ENCODE measurements at regions not wholly inside any gene's neighbourhood (a gene's known extent, or its start where the extent isn't known, plus 50 kb on each side); places are given as distances from the start of the nearest gene placed in this dataset.
"Not testable (repeated sequence)": the region's sequence is repeated elsewhere in the genome, so short reads cannot be mapped to it uniquely, and the experiment has no call there.

DNA sequence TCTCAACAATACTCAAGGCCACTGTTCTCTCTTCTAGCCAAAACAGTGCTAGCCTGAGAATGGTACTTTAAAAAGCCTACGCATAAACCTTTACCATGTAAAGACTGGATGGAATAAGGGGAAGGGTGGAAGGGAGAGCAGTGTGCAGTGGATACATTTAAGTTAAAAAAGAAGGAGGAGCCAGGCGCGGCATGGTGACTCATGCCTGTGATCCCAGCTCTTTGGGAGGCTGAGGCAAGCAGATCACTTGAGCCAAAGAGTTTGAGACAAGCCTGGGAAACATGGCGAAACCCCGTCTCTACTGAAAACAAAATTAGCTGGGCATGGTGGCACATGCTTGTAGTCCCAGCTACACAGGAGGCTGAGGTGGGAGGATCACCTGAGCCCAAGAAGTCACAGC, 127.7 kb upstream of the KIF2A start:
- DNase-seq (ENCODE audit: low spot score) = no peak

DNA sequence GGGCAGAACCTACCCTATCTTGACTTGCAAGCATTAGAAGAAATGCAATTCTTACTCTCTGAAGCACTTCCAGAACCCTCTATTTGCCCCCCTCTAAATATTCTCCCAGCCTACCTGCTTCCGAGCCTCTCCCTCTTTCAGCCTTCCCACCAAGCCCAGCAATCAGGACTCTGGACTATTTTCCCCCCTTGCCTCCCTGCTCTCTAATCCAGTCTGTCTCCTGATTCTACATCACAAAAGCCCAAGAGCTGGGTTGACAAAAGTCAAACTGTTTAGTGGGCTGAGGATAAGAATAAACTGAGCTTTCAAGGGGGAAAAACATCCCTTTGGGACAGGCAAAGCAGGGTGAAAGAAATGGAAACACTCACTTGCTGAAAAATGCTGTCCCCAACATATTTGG, 123.2 kb upstream of the KIF2A start:
- DNase-seq (ENCODE audit: low spot score) = no peak

DNA sequence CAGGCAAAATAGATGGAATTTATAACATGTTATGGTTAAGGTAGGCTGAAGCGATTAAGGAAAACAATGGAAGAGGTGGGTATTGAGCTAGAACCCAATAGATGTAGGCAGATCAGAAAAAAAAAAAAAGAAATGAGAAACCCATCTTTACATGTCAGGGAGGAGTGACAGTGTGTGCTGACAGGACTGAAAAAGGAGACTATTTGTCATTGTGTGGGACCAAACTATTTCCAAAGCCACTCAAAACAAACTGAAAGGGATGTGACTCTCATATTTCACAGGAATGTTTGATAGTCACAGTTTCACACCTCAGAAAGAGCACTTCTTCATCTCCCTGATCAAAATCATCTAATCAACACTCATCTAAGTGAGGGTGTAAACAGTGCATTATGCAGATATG, 122.3 kb upstream of the KIF2A start:
- DNase-seq (ENCODE audit: low spot score) = no peak

DNA sequence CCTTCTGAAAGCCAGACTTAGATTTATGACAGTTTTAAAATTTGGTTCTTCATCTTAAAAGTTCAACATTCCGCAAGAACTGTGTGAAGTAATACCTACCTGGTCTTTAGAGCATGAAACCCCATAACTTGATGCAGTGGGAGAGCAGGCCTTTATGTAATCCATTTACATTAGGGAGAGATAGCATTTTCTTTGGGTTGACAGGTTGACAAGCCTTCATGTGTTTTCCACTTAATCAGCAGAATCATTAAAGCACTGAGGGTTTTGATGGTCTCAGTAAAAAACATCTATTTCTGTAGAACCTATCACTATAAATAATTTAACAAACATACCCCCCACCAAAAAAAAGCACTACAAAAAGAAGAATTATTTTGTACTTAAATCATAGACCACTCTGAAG, 121.6 kb upstream of the KIF2A start:
- no peak for DNase-seq (ENCODE audit: low spot score)

DNA sequence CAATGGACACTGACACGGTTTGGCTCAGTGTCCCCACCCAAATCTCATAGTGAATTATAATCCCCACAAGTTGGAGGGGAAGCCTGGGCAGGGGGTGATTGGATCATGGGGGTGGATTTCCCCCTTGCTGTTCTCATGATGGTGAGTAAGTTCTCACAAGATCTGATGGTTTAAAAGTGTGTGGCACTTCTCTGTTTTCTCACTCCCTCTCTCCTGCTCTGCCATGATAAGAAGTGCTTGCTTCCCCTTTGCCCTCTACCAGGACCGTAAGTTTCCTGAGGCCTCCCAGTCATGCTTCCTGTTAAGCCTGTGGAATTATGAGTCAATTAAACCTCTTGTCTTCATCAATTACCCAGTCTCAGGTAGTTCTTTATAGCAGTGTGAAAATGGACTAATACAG, 115.8 kb upstream of the KIF2A start:
- no peak for DNase-seq (ENCODE audit: low spot score)

DNA sequence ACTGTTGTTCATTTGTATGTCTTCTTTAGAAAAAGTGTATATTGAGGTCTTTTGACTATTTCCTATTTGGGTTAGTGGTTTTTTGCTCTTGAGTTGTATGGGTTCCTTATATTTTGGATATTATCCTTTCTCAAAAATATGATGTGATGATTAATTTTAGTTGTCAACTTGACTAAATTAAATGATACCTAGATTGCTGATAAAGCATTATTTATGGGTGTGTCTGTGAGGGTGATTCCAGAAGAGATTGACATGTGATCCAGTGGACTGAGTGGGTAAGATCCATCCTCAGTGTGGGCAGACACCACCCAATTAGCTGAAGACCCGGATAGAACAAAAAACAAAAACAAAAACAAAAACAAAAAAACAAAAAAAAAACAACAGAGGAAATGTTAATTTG, 115.1 kb upstream of the KIF2A start:
- no peak for DNase-seq (ENCODE audit: low spot score)

DNA sequence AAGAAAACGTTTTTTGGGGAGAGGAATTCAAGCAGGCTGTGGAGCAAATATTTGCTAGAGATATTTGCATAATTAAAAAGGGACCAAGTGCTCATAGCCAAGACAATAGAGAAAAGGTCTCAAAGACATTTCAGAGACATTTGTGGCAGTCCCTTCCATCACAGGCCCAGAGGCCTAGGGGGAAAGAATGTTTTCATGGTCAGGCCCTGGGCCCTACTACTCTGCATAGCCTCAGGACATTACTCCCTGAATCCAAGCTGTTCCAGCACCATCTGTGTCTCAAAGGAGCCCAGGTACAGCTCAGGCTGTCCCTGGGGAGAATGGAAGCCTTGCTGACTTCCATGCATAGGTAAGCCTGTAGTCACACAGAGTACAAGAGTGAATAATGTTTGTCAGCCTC, 113.0 kb upstream of the KIF2A start:
- DNase-seq (ENCODE audit: low spot score) = no peak

DNA sequence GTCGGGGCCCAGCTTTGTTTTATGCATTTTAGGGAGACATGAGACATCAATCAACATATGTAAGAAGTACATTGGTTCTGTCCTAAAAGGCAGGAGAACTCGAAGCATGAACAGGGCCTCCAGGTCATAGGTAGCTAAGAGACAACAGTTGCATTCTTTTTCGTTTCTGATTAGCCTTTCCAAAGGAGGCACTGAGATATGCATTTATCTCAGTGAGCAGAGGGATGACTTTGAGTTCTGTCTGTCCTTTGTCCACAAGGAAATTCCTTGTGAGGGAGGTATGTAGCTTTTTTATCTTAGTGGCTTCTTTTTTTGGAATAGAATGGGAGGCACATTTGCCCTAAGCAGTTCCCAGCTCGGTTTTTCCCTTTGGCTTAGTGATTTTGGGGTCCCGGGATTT, 109.5 kb upstream of the KIF2A start:
- DNase-seq (ENCODE audit: low spot score) = not testable (repeated sequence)

DNA sequence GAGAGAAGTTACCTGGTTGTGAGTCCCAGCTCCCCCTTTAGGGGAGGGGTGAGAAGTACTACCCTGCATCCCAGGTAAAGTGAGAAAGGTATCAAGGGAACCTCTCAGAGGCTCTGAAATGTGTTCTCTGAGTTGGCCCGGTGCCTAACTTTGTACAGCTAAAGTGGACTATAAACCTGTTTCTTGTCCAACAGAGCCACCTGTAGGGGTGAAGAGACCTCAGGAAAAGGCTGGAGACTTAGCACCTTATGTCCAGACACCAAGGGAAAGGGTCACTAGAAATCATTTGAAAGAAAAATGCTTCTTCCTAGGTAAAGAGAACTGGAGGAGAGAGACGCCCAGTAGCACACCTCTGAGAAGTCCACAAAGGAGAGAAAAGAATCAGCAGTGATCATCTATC, 108.3 kb upstream of the KIF2A start:
- DNase-seq (ENCODE audit: low spot score) = no peak

DNA sequence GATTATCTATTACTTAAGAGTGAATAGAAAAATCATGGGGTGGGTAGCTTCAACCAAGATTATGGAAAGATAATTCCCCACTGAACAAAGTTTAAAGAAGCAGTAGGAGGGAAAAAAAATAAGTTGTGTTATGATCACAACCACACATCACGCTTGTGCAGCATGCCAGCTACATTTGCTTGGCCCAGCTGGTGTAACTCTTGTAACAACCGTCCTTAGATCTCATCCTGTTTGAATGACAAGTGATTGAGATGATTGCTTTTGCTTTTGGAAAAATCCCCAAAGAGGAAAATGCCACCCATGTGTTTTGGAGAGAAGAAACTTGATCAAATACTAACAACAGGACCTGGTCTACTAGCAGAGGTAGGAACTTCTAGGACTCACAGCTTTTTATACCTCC, 107.6 kb upstream of the KIF2A start:
- DNase-seq (ENCODE audit: low spot score) = no peak

DNA sequence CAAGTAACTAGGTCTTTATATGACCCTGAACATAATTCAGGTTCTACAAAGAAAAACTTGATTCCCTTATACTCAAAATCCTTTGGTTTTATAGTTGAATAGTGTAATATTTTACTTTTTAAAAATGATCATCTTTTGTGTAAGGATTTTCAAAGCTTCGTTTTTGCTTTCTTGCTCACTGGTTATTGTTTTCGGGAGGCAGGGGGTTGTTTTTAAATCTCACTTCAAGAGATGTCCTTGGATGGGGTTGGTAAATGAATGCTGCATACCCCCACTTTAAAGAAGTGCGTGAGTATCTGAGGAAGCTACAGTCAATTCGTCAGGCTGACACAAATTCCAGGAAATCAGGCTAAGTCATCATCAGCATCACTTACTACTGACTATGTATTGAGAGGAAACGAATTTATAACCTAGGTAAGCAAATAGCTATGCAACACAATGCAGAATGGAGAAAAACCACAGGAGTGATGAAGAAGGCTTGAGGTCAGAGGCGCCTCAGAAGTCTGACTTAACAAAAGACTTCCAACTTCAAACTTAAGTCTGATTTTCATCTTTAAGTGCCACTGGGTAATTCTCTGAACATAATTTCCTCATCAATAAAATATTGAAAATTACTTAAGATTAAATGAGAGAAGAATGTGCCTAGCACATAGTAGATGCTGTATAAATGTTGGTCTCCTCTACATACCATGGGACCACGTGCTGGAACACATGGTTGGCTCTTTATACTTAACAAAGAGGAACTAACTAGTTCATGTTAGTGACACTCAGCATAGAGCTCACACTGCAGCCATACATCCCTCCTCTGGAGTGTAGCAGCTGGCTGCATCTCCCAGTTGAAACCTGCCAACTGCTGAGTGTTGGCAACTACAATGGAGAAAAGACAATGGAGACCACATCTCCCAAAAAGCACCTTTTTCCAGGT, 106.0 kb upstream of the KIF2A start:
- no peak for DNase-seq (ENCODE audit: low spot score)

DNA sequence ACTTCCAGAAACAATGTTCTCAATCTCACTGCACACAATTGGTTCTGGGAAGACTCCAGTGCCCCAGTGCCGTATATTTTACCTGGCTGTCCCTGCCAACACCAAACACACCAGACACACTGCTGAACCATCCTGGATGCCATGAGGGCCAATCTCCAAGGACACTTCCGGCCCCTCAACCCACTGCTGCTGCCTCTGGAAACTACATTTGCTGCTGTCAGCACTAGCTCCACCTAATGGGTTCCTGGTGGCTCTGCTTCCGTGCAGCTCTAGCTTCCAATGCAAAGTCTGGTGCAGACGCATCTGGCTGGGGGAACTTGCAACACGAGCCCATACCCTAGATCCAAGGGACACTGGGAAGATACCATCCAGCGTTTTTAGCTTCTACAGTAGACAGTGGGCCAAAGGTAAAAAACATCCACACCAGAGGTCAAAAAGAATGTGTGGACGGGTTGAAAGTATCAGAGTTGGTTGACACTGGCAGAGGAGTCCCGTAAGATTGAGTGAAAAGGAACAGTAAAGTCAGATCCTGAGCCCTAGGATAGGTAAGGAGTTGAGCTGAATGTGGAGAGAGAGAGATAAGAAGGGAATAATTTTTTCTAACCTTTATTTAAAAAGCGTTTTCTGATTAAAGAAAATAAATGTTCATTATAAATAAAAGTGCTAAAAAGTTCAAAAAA, 99.7 kb upstream of the KIF2A start:
- peak; percentile 22 for DNase-seq (ENCODE audit: low spot score)

DNA sequence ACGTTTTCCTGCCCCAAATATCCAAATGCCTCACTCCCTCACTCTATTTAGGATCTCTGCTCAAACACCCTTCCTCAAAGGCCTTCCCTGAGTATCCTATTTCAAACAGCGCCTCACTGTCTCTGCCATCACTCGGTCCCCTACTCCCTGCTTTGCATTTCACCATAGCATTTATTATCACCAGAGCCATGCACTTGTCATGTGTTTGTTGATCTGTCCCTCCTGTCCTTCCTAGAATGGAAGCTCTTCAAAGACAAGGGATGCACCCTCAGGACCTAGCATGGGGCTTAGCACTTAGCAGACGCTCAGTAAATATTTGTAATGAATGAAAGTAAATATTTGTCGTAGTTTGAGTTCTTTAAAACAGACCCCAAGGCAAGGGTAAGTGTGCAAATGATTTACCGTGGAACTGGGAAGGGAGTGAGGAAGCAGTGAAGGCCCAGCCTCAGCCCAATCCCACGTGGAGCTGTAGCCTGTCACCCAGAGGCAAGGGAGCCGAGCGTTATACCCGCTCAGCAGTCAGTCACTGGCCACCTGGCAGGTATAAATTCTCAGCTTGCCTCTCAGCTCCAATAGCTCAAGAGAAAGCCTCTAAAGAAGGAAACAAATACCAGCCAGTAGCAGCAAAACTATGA, 97.7 kb upstream of the KIF2A start:
- DNase-seq (ENCODE audit: low spot score) = no peak

DNA sequence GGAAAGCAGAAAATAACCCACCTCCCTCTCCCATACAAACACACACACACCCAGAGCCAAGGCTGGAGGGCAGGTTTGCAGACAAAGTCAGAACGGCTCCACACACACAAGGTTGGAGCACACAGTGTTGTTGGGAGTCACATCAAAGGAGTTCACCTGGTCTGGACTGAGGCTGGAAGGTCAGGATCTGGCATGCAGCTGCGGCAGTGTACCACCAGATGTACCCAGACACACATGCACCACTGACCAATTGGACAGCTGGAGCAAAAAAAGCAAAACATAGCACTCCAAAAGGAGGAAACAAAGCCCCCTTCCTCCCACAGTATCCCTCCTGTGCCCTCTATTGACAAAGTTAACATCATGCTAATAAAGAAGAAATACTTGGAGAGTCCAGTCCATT, 94.6 kb upstream of the KIF2A start:
- DNase-seq (ENCODE audit: low spot score) = no peak

DNA sequence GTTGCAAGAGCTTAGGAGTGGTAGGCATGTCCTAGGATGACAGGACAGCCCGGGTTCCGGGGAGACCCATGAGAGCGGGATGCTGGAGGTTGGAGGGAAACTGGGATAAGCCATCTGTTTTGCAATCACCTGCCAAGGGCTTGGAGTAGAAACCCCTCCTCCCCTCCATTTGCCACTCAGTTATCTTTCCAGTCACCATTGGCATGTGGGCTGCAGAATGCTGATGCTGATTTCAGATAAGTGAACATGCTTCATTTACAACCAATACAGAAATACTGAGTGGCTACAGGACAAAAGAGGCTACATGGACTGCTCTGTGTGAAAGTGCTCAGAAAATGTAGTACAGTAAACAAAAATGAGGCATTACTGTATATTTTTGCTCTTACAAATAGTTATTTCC, 93.4 kb upstream of the KIF2A start:
- no peak for DNase-seq (ENCODE audit: low spot score)

DNA sequence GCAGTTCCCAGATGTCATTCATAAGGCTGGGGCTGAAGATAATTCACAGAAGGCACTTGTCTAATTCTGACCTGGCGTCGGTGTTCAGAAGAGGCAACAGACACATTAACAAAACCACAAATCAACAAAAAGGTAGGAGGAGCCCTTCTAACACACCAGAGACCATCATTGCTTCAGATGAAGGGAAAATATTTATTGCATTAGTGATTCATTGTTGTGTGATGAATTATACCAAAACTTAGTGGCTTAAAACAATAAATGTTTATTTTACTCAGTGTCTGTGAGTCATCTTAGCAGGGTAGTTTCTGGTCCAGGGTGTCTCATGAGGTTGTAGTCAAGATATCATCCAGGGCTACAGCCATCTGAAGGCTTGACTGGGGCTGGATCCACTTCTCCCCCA, 91.3 kb upstream of the KIF2A start:
- no peak for DNase-seq (ENCODE audit: low spot score)

DNA sequence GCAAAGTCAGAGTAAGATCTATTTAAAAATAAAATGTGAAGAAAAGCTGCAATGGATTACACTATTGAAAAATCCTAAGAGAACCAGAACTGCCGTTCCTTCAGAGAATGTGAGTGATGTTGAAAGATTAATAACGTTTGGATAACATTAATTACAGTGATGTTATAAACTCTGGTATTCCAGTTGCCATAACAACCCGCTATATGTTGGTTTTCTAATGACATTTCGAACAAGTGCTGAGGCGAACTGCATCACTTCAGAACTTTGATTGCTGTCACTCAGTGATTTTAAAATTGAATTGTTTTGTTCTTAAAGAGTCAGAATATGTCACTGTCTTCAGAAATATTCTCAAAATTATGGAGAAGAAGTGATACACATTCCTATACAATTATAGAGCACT, 89.4 kb upstream of the KIF2A start:
- not testable (repeated sequence) for DNase-seq (ENCODE audit: low spot score)

DNA sequence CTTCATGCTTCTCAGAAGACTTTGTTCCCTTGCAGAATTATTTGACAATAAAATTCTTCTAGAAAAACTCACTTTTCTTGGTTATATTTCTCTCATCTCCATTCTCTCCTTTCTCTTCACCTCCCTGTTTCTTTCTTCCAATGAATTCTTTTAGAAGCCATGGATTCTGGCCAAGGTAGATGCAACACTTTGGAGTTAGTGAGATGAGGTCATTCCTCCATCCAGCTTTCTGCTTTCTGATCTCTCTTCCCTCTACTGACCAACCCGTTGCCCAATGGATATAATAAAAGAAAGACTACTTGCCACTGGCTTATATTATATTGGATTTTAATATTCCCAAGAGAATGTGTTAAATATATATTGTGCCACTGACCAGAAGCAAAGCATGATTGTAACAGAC, 88.9 kb upstream of the KIF2A start:
- DNase-seq (ENCODE audit: low spot score) = not testable (repeated sequence)

DNA sequence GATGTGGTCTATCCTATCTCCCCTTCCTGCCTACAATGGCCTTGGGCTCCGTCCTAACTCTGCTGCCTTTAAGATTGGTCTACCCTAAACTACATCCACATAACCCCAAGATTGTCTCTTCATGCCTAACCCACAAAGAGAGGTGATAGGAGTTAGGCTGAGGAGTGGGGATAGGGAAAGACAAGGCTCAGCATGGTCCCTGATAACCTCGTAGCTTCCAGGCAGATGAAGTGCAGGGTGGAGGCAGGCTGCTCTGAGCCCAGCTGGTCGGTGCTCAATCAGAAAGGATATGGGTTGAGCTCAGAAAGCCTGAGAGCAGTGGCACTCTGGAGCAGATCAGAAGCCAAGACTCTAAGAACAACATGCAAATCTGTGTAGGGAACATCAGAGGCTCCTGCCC, 87.1 kb upstream of the KIF2A start:
- DNase-seq (ENCODE audit: low spot score) = not testable (repeated sequence)

DNA sequence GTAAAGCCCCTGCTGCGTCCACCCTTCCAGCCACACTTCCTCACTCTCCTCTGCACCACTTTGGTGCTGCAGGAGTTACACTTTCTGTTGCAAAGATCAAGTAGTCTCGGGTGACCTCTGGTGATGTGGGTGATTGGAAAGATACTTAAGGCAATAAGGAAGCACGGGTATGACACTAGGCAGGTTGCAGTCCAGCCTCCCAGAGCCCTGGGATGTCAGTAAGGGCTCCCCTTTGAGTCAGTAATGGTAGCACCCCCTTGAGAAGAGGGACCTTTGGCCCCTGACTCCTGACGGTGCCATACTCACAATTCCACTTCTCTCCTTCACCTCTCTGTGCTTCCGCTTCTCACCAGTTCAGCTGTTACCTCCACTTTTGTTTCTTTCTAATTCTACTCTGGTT, 84.1 kb upstream of the KIF2A start:
- not testable (repeated sequence) for DNase-seq (ENCODE audit: low spot score)

DNA sequence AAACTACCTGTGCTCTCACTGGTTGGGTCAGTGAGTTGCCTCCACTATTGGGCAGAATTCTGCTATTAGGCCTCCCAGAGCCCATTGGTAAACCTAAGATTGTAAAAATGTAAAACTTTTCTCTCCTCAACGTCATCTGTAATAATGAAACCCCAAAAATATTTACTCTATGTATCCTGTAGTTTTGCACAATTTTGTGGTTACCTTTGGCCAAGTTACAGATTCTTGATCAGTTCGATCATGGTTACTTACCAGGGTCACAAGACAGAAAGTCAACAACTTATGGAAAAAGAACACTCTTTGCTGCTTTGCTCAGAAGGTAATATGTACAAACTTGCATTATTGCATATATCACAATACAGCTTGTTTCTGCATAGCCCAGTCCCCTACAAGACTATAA, 83.7 kb upstream of the KIF2A start:
- not testable (repeated sequence) for DNase-seq (ENCODE audit: low spot score)

DNA sequence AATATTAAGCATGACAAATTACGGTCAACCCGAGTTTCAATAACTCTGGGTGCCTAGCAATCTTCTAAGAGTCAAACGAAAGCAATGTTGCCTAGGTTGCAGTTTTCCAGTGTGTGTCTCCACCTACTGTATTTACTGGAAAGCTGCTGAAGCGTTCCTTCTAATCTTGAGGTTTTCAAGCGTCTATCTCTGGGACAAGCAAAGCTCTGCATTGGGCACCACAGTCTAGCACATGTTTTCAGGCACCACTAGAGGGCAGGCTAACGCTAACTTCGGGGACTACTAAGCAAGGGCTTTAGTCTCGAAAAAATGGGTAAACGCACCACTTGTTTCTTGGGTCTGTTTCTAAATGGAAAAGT, 82.7 kb upstream of the KIF2A start:
- not testable (repeated sequence) for DNase-seq (ENCODE audit: low spot score)

DNA sequence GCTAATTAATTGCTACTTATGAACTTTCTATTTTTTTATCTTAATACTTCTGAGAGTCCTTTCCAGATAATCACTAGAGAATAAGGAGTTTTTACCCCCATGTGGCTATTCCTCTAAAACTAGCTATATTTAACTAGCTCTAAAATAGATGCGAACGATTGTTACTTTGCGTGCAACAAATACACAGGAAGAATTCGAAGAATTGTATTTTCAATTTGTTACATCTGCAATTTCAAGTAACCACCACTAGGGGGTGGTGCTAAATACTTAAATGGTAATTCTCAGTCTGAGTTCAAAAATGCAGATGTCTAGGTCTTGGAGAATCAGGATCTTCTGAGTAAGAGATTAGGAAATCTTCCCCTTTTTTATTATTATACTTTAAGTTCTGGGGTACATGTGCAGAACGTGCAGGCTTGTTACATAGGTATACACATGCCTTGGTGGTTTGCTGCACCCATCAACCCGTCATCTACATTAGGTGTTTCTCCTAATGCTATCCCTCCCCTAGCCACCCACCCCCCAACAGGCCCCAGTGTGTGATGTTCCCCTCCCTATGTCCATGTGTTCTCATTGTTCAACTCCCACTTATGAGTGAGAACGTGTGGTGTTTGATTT, 80.9 kb upstream of the KIF2A start:
- not testable (repeated sequence) for DNase-seq (ENCODE audit: low spot score)
